ENCODE measurements at regions not wholly inside any gene's neighbourhood (a gene's known extent, or its start where the extent isn't known, plus 50 kb on each side); places are given as distances from the start of the nearest gene placed in this dataset.

DNA sequence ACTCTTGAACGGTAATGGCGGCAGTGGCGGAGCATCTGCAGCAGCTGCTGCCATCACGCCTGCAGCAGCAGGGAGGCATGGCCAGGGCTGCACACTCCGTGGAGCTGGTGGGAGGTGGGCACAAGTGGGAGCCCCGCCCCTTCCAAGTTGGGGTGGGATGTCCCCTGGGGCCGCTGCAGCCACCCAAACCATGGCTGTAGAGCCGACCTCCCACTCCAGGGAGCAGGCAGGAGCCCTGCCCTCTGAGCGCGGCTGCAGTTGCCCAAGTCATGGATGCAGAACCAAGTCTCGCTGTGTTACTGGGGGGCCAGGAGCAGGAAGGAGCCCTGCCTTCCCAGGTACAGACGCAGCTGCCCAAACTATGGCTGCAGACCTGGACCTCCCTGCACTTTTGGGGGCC is 215.3 kb upstream of the VLDLR start:
- Mint-ChIP-seq H3K27ac (no peak overlapping the region), H3K27me3 (ENCODE audit: insufficient read depth, low read depth, poor library complexity) (no peaks in the 10 kb centered on the region), H3K4me3 (no peak overlapping the region), H3K36me3 (ENCODE audit: low read depth) (peaks cover 5% of the 10 kb centered on the region; the same call in 2 of the 3 replicates), H3K4me1 (peaks cover under 1% of the 10 kb centered on the region; the same call in 2 of the 3 replicates), H3K9me3 (peaks cover 12% of the 10 kb centered on the region; the same call in 2 of the 3 replicates)
- Histone ChIP-seq H4K20me1 (replicated peaks; ENCODE audit: insufficient read depth) (no peaks in the 10 kb centered on the region), H2AFZ (peak overlapping the region; percentile 56; the same call in 1 of the 2 replicates), H3K27ac (ENCODE audit: low read depth) (no peak overlapping the region), H3K36me3 (ENCODE audit: insufficient read depth) (no peaks in the 10 kb centered on the region; the same call in 1 of the 2 replicates), H3K9me2 (ENCODE audit: insufficient read depth) (0 out of 2 replicates have a peak, but pooled peaks cover 2% of the 10 kb centered on the region), H3K4me2 (no peak overlapping the region), H3K4me1 (ENCODE audit: insufficient read depth) (no peaks in the 10 kb centered on the region), H3K79me2 (replicated peaks; ENCODE audit: insufficient read depth) (no peaks in the 10 kb centered on the region), H3F3A (replicated peaks; ENCODE audit: low read depth) (no peaks in the 10 kb centered on the region), H3K4me3 (no peak overlapping the region), H3K27me3 (ENCODE audit: insufficient read depth) (no peaks in the 10 kb centered on the region)
- ATAC-seq (no peak), DNase-seq (ENCODE audit: low spot score) (no peak)
- TF ChIP-seq REST (IDR thresholded peaks at IDR 0.05; ENCODE audit: unreplicated experiment) = no peak
- no peak for TF ChIP-seq EZH2phosphoT487 (IDR thresholded peaks at IDR 0.05; ENCODE audit: unreplicated experiment)
- no peak for TF ChIP-seq EZH2 (IDR thresholded peaks at IDR 0.05; ENCODE audit: low read depth, unreplicated experiment)
- no peak for TF ChIP-seq POLR2AphosphoS5 (IDR thresholded peaks at IDR 0.05; ENCODE audit: low read depth)
- TF ChIP-seq, protein P1, sequence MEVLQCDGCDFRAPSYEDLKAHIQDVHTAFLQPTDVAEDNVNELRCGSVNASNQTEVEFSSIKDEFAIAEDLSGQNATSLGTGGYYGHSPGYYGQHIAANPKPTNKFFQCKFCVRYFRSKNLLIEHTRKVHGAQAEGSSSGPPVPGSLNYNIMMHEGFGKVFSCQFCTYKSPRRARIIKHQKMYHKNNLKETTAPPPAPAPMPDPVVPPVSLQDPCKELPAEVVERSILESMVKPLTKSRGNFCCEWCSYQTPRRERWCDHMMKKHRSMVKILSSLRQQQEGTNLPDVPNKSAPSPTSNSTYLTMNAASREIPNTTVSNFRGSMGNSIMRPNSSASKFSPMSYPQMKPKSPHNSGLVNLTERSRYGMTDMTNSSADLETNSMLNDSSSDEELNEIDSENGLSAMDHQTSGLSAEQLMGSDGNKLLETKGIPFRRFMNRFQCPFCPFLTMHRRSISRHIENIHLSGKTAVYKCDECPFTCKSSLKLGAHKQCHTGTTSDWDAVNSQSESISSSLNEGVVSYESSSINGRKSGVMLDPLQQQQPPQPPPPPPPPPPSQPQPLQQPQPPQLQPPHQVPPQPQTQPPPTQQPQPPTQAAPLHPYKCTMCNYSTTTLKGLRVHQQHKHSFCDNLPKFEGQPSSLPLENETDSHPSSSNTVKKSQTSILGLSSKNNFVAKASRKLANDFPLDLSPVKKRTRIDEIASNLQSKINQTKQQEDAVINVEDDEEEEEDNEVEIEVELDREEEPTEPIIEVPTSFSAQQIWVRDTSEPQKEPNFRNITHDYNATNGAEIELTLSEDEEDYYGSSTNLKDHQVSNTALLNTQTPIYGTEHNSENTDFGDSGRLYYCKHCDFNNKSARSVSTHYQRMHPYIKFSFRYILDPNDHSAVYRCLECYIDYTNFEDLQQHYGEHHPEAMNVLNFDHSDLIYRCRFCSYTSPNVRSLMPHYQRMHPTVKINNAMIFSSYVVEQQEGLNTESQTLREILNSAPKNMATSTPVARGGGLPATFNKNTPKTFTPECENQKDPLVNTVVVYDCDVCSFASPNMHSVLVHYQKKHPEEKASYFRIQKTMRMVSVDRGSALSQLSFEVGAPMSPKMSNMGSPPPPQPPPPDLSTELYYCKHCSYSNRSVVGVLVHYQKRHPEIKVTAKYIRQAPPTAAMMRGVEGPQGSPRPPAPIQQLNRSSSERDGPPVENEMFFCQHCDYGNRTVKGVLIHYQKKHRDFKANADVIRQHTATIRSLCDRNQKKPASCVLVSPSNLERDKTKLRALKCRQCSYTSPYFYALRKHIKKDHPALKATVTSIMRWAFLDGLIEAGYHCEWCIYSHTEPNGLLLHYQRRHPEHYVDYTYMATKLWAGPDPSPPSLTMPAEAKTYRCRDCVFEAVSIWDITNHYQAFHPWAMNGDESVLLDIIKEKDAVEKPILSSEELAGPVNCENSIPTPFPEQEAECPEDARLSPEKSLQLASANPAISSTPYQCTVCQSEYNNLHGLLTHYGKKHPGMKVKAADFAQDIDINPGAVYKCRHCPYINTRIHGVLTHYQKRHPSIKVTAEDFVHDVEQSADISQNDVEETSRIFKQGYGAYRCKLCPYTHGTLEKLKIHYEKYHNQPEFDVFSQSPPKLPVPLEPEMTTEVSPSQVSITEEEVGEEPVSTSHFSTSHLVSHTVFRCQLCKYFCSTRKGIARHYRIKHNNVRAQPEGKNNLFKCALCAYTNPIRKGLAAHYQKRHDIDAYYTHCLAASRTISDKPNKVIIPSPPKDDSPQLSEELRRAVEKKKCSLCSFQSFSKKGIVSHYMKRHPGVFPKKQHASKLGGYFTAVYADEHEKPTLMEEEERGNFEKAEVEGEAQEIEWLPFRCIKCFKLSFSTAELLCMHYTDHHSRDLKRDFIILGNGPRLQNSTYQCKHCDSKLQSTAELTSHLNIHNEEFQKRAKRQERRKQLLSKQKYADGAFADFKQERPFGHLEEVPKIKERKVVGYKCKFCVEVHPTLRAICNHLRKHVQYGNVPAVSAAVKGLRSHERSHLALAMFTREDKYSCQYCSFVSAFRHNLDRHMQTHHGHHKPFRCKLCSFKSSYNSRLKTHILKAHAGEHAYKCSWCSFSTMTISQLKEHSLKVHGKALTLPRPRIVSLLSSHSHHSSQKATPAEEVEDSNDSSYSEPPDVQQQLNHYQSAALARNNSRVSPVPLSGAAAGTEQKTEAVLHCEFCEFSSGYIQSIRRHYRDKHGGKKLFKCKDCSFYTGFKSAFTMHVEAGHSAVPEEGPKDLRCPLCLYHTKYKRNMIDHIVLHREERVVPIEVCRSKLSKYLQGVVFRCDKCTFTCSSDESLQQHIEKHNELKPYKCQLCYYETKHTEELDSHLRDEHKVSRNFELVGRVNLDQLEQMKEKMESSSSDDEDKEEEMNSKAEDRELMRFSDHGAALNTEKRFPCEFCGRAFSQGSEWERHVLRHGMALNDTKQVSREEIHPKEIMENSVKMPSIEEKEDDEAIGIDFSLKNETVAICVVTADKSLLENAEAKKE (CRISPR knock-in tag; IDR thresholded peaks at IDR 0.05) = no peak
- TF ChIP-seq JUNB (IDR thresholded peaks at IDR 0.05; ENCODE audit: unreplicated experiment) = no peak
- TF ChIP-seq ZNF331 (CRISPR knock-in tag; IDR thresholded peaks at IDR 0.05; ENCODE audit: low read depth) = no peak
- no peak for TF ChIP-seq NANOG (IDR thresholded peaks at IDR 0.05; ENCODE audit: borderline replicate concordance)
- no peak for TF ChIP-seq ZNF114 (CRISPR knock-in tag; IDR thresholded peaks at IDR 0.05)
- no peak for TF ChIP-seq ETS1 (IDR thresholded peaks at IDR 0.05)
- no peak for TF ChIP-seq CTCF (conservative IDR thresholded peaks at IDR 0.05; ENCODE audit: low read depth in 2 of 2)
- TF ChIP-seq STAT1 (IDR thresholded peaks at IDR 0.05; ENCODE audit: unreplicated experiment) = no peak
- TF ChIP-seq CREB1 (CRISPR knock-in tag; IDR thresholded peaks at IDR 0.05; ENCODE audit: low read depth) = no peak
